ENCODE measurements at regions not wholly inside any gene's neighbourhood (a gene's known extent, or its start where the extent isn't known, plus 50 kb on each side); places are given as distances from the start of the nearest gene placed in this dataset.

- H3K9me3 Mint-ChIP-seq (ENCODE audit: unreplicated experiment) = no peaks in the 10 kb centered on the region
- no peak for TF ChIP-seq CTCF (IDR thresholded peaks at IDR 0.05; ENCODE audit: unreplicated experiment)
- no peak overlapping the region for H3K4me3 Mint-ChIP-seq (ENCODE audit: unreplicated experiment)
- H3K36me3 Mint-ChIP-seq (ENCODE audit: low read depth, unreplicated experiment) = no peaks in the 10 kb centered on the region
- H3K4me1 Mint-ChIP-seq (ENCODE audit: unreplicated experiment) = no peaks in the 10 kb centered on the region
- no peak for DNase-seq (ENCODE audit: low spot score)
- no peak overlapping the region for H3K27ac Mint-ChIP-seq (ENCODE audit: unreplicated experiment)
- H3K27me3 Mint-ChIP-seq (ENCODE audit: unreplicated experiment) = no peaks in the 10 kb centered on the region
Observed at GRCh38 chr6:23268348-23268747, 699.0 kb downstream of the HDGFL1 start.

DNA sequence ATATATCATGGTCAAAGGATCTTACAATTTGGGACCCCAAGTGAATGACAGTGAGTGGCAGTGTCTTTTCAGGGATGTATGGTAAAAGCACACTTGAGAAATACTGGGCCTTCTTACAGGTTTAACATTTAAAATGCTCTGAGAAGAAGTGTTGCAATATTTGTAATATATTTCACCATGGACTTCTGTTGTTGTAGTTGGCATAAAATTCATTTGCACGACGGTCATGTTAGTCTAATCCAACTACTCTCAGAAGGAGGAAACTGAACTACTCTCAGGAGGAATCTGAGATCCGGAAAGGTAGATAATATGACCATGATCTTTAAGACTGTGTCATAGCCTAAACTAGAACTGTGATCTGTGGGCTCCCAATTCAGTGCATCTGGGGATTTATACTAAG lies 700.1 kb downstream of the HDGFL1 start:
- no peaks in the 10 kb centered on the region for H3K27me3 Mint-ChIP-seq (ENCODE audit: unreplicated experiment)
- no peaks in the 10 kb centered on the region for H3K36me3 Mint-ChIP-seq (ENCODE audit: low read depth, unreplicated experiment)
- no peak overlapping the region for H3K27ac Mint-ChIP-seq (ENCODE audit: unreplicated experiment)
- H3K4me1 Mint-ChIP-seq (ENCODE audit: unreplicated experiment) = no peaks in the 10 kb centered on the region
- H3K4me3 Mint-ChIP-seq (ENCODE audit: unreplicated experiment) = no peak overlapping the region
- DNase-seq (ENCODE audit: low spot score) = no peak
- no peaks in the 10 kb centered on the region for H3K9me3 Mint-ChIP-seq (ENCODE audit: unreplicated experiment)
- TF ChIP-seq CTCF (IDR thresholded peaks at IDR 0.05; ENCODE audit: unreplicated experiment) = no peak

DNA sequence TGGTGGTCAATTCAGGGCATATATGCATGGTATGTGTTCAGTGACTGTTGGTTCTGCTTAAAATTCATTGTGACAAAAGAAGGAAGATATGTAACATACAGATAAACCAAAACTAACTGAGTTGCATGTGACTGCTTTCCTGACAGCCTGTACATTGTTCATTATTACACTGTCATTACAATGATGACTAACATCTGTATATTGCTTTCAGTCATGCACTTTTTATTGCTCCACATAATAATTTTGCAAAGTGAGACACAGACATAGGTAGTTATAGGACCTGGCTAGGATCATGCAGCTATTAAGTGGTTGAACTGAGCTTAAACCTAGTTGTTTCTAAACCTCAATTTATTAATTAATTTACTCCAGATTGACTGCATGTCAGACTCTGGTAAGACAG lies 703.2 kb downstream of the HDGFL1 start:
- no peaks in the 10 kb centered on the region for H3K9me3 Mint-ChIP-seq (ENCODE audit: unreplicated experiment)
- no peak overlapping the region for H3K27ac Mint-ChIP-seq (ENCODE audit: unreplicated experiment)
- no peaks in the 10 kb centered on the region for H3K27me3 Mint-ChIP-seq (ENCODE audit: unreplicated experiment)
- TF ChIP-seq CTCF (IDR thresholded peaks at IDR 0.05; ENCODE audit: unreplicated experiment) = no peak
- no peaks in the 10 kb centered on the region for H3K4me1 Mint-ChIP-seq (ENCODE audit: unreplicated experiment)
- H3K36me3 Mint-ChIP-seq (ENCODE audit: low read depth, unreplicated experiment) = no peaks in the 10 kb centered on the region
- no peak overlapping the region for H3K4me3 Mint-ChIP-seq (ENCODE audit: unreplicated experiment)
- DNase-seq (ENCODE audit: low spot score) = no peak

DNA sequence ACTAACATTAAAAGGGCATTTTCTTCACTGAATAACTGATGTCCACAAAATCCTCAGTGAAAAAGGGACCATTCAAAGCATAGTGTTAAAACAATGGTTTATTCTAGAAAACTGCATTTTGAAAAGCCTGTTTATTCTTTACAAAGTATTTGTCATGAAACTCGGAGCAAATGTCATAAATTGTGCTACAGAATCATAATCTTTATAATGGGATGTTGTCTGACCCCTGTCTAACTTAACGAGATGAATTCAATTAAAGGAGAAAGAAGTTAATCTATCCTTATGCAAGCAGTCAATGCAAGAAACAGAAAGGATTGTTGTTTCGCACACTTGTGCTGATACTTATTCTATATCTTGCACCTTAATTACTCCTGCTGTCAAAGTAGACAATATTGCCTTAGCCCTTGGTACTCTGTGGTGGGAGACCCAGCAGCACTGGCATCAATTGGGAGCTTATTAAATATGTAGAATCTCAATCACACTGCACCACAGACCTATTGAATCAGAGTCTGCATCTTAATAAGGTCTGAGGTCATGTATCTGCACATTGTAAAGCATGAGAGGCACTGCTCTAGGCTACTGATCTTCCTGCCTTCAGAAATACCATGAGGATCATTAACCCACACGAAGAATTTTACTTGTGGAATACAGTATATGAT lies 708.3 kb downstream of the HDGFL1 start:
- no peaks in the 10 kb centered on the region for H3K4me1 Mint-ChIP-seq (ENCODE audit: unreplicated experiment)
- no peak for TF ChIP-seq CTCF (IDR thresholded peaks at IDR 0.05; ENCODE audit: unreplicated experiment)
- H3K27ac Mint-ChIP-seq (ENCODE audit: unreplicated experiment) = no peak overlapping the region
- H3K36me3 Mint-ChIP-seq (ENCODE audit: low read depth, unreplicated experiment) = no peaks in the 10 kb centered on the region
- H3K9me3 Mint-ChIP-seq (ENCODE audit: unreplicated experiment) = no peaks in the 10 kb centered on the region
- no peaks in the 10 kb centered on the region for H3K27me3 Mint-ChIP-seq (ENCODE audit: unreplicated experiment)
- no peak for DNase-seq (ENCODE audit: low spot score)
- H3K4me3 Mint-ChIP-seq (ENCODE audit: unreplicated experiment) = no peak overlapping the region

GRCh38 chr6:23278180-23278532 lies 708.8 kb downstream of the HDGFL1 start:
- Mint-ChIP-seq H3K9me3 (ENCODE audit: unreplicated experiment) (no peaks in the 10 kb centered on the region), H3K27me3 (ENCODE audit: unreplicated experiment) (no peaks in the 10 kb centered on the region)
- no peak for TF ChIP-seq CTCF (IDR thresholded peaks at IDR 0.05; ENCODE audit: unreplicated experiment)

More at GRCh38 chr6:23278180-23278532, 708.8 kb downstream of the HDGFL1 start:
- no peak for DNase-seq (ENCODE audit: low spot score)
- H3K4me1 Mint-ChIP-seq (ENCODE audit: unreplicated experiment) = no peaks in the 10 kb centered on the region
- no peaks in the 10 kb centered on the region for H3K36me3 Mint-ChIP-seq (ENCODE audit: low read depth, unreplicated experiment)
- no peak overlapping the region for H3K27ac Mint-ChIP-seq (ENCODE audit: unreplicated experiment)
- H3K4me3 Mint-ChIP-seq (ENCODE audit: unreplicated experiment) = no peak overlapping the region
